ENCODE measurements at regions not wholly inside any gene's neighbourhood (a gene's known extent, or its start where the extent isn't known, plus 50 kb on each side); places are given as distances from the start of the nearest gene placed in this dataset.
"Not testable (repeated sequence)": the region's sequence is repeated elsewhere in the genome, so short reads cannot be mapped to it uniquely, and the experiment has no call there.

DNA sequence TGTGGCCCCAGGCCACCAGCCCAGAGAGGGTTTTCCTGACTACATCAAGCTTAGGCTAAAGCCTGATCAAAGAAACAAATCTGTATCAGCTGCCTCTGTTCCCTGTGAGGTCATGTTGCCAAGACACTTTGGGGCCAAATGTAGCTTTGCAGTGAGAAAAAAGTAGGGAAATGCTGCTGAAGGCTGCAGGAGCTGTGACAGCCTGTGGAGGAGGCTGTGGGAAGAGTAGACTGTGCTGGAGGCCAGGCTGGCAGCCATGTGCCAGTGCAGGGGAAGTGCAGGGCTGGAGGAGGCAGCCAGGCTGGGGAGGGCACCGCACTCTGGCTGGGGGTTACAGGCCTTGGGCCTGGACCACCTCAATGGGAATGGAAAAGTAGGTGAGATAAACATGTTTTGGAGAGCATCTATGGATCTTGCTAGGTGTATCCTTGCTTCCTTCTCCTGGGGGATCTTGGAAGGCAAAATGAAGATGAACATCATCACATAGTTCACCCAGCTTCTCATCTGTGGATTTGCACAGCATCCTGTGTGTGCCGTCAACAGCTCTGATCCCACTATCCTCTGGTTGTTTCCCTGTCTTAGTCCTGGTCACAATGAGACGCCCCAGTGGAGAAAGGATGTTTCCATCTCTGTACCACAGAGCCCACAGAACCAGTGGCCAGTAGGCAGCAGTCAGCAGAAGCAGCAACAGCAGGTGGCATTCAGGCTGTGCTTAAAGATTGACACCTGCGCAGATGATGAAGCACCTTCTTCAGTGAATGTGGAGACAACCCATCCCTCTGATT is 103.8 kb upstream of the COPS8 start:
- DNase-seq, result no peak

GRCh38 chr2:236982693-236983455 is 102.8 kb upstream of the COPS8 start:
- no peak for DNase-seq

- DNase-seq, result no peak
Measured at GRCh38 chr2:236984046-236984445, 101.6 kb upstream of the COPS8 start.

DNA sequence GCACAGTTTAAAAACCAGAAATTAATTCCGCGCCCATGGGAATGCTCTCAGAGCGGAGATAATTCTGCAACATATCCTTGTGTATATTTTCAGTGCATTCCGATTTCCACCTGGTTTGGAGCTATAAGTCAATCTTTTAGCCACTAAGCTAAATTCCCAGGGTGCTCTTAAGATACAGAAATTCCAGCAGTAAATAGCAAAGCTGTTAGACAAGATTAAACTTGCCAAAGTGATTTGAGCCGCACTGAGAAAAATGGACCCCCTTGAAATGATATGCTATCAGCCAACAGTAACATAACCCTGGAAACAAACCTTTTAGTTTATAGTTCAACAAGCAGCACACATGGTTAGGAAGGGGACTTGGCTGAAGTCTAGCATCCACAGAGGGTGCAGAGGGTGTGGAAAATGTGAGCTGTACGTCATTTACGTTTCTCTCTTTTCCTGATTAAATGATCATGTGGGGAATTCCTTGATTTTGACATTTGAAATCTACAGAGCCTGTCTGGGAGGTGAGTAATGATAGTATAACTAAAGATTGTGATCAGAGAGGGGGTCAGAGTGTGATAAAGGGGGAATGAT is 99.8 kb upstream of the COPS8 start:
- no peak for DNase-seq

DNA sequence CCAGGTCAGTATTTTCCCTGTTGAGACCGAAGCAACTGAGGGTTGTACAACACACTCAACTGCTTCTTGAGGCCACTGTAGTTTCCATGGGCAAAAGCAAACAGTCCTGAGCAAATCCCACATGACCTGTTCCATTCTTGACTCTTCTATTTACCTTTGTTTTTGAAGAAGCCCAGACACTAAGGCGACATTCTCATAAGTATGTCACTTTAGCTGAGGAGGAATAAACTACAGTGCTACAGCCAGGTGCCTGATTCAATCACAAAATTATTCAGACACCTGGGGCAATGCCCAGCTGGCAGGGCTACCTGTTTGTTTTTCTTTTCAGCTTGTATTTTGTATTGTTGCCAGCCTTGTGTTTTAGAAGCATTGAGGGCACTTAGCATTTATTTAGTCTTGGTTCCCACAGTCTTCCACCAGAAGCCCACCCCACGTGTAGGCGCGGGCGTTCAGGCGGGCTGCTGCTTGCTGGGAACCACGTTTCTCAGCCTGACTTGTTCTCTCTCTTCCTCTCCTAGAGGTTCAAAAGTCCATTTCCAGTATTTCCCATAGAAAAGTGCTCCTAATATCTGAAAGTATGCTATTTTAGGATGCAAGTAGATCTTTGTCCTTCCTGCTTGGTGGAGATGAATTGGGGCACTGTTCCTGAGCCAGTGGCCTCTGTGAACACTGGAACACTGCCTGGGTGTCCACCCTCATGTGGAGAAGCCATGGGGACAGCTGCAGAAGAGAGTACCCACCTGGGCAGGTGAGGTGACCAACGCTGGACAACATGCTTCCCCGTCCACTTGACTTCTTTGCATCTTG is 99.0 kb upstream of the COPS8 start:
- no peak for DNase-seq

DNA sequence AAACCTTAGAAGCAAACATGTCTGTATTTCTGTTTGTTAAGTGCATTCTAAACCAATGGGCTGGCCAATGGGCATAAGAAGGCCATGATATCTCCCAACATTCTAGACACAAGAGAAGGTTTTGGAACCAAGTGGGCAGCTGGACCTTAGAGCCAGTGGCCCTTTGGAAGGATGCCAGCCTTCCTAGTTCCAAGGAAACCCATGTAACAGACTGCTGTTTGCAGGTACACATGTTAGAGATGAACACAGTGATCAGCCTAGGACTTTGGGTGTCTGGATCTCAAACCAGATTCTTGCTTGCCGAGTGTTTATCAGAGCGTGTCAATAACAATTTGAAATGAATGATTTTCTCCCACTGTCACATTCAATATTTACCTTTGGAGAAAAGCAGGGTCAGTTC is 97.5 kb upstream of the COPS8 start:
- DNase-seq, result no peak

DNA sequence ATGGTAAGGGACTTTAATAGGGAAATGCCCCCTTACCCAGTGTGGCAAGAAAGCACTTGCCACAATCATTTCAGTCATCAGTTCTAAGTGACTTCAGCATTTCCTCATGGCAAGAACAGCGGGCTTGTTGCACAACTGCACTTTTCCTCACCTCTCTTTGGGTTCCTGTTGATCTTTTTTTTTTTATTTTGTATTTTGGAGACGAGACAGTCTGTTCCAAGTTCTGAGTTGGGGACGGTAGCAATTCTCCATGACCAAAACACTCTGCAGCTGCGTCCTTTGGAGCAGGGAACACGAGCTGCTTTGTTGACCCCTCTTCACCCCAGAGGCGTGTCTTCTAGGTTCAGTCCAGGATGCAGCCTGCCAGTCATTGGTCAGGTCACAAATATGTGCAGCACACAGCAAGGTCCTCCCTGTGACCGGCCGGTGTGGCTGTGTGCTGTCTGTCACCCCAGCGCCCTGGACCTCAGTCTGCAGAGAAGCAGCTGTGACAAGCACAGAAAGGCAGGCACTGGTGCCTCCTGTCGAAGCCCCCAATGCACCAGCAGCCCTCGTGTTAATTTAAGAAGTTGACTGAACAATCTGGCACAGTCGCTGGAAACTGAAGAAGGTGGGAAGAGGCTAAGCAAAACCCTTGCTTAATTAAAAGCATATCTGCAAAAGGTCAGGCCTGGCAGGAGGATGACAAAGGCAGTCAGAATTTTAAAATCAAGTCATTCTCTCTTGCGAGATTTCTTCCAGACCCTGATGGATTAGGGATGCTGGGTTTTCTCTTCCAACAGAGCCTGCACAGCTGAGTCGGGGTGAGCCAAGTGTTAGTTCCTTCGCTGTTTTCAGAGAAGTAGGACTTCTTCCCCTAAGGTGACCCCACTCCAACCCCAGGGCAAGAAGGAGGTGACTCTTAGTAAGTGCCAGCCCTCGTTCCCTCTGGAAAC is 96.7 kb upstream of the COPS8 start:
- DNase-seq, result no peak

DNA sequence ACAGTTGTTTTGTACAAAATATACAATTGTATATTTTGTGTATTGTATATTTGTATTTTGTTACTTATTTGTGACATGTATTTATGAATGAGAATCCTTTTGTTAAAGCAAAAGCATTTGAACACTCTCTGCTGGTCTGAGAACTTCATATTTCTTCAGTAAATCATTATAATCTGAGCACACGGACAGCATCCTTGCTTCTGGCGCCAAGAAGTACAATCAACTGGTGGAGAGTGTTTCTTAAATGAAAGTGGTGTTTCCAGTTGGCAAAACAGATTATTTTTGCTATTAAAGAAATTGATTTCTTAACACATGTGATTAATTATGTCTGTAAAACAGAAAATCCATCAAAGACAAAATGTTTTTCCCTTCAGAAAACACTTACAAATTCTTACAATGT is 95.1 kb upstream of the COPS8 start:
- DNase-seq, result no peak

DNA sequence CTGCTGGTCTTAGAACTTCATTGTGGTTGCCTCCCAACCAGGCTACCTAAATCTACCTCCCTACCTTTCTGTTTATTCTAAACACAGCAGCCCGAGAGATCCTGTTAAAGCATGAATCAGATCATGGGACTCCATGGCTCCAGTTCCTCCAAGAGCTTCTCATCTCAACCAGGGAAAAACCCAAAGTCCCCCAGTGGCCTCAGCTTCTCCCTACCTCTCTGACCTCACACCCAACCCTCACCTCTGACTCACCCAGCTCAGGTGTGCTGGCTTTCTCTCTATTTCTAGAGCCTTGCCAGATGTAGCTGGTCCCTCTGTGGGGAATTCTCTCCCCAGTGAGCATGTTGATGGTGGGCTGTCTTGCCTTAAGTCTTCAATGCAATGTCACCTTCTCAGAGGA is 93.8 kb upstream of the COPS8 start:
- no peak for DNase-seq

DNA sequence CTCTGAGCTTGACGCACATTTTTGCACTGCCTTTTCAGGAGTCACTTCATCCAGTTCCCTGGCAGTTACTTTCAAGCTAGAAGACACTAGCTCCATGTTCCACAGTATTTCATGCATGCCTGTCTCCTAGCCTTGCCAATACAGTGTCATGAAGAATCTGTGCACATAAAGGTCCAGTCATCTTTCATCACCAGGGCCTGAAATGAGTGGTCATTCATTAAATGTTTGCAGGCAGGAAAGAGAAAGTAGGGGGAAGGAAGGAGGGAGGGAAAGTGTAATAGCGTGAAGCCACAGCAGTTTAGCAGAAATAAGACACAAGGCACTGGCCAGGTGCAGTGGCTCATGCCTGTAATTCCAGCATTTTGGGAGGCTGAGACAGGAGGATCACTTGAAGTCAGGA is 92.4 kb upstream of the COPS8 start:
- no peak for DNase-seq

GRCh38 chr2:236994361-236994760 is 91.3 kb upstream of the COPS8 start:
- no peak for DNase-seq

- no peak for DNase-seq
Measured at GRCh38 chr2:236997069-236997715, 88.5 kb upstream of the COPS8 start.

GRCh38 chr2:236998236-236998635 is 87.5 kb upstream of the COPS8 start:
- DNase-seq, result no peak

- DNase-seq, result no peak
Measured at GRCh38 chr2:236998758-236999157, 86.9 kb upstream of the COPS8 start.

GRCh38 chr2:237000481-237000880 is 85.2 kb upstream of the COPS8 start:
- DNase-seq, result no peak

DNA sequence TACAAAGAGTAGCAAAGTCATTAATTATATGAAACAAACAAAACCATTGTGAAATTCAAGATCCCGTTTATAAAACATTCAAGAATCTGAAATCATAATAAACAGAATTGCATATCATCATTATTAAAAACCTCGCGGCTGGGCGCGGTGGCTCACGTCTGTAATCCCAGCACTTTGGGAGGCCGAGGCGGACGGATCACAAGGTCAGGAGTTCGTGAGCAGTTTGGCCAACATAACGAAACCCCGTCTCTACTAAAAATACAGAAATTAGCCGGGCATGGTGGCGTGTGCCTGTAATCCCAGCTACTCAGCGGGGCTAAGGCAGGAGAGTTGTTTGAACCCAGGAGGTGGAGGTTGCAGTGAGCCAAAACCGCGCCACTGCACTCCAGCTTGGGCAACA is 80.3 kb upstream of the COPS8 start:
- DNase-seq, result not testable (repeated sequence)

DNA sequence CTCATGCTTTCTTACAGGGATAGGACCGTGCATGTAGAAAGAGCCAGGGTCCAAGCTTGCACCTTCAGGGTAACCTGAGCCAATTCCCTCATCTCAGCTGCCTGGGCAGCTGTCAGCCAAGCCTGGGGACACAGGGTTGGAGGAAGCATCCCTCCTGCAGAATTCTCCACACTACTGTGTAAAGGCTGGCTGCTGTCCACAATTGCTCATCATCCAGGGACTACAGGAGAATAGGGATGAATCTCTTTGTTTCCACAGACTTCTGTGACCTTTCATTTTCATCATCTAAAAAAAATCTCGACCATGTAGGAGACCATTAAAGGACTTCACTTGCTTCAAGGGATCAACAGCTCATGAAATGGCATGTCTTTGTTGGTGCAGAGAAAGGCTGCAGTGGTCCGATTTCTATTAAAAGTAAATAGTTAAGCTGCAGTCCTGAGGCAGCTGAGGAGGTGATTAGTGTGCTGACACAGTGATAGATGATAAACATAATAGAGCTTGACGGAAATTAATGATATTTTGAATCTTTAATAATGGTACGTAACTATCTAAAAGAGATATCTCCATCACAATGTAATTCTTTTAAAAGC is 74.4 kb upstream of the COPS8 start:
- no peak for DNase-seq

DNA sequence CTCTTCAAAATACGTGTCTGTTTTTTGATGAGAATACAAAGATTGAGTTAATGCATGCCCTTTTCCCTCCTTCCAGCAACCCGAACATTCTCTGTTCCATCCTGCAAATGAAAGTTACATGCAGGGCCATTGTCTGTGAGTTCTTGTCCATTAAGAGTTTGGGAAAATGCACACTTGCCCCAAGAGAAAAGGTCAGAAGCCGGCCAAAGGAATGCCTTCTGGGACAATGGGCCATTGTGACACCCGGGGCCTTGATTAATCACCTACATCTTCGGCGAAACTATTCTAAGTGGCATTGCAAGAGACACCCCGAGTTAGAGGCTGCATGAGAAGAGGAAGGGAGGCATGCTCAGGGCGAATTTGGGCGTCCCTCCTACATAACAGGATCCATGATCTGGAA is 73.7 kb upstream of the COPS8 start:
- no peak for DNase-seq

- no peak for DNase-seq
Measured at GRCh38 chr2:237012577-237013267, 73.0 kb upstream of the COPS8 start.

- DNase-seq, result no peak
Measured at GRCh38 chr2:237016121-237016915, 69.4 kb upstream of the COPS8 start.

Measured in stimulated activated CD4-positive, alpha-beta T cell treated with anti-CD3 and anti-CD28 coated beads, Interleukin-4, amount 100 ng/mL, for 4 hours (primary cell).